ENCODE measurements at regions not wholly inside any gene's neighbourhood (a gene's known extent, or its start where the extent isn't known, plus 50 kb on each side); places are given as distances from the start of the nearest gene placed in this dataset.

GRCh38 chr6:39998126-39998525 is 63.9 kb upstream of the MOCS1 start:
- TF ChIP-seq CTCF (IDR thresholded peaks at IDR 0.05; ENCODE audit: low read depth, low read length) (no peak), EZH2phosphoT487 (IDR thresholded peaks at IDR 0.05; ENCODE audit: low read depth) (no peak)
